Skeletal muscle tissue (tissue), 3 donors: ENCODE measurements at regions not wholly inside any gene's neighbourhood (a gene's known extent, or its start where the extent isn't known, plus 50 kb on each side); places are given as distances from the start of the nearest gene placed in this dataset.

Experiments used
- H3K27ac ChIP-seq: one replicate; pipeline ENCODE4 v1.7.0; 2013; ENCODE audit warnings: mild to moderate bottlenecking, low read depth, low read length, inconsistent platforms
- H3K27me3 ChIP-seq, 3 donors: one replicate each; pipeline ENCODE4 v1.7.0; 2013; ENCODE audit warnings: low read length in 3 of 3; ENCODE audit not compliant: control insufficient read depth in 3 of 3, insufficient read depth in 3 of 3
- H3K36me3 ChIP-seq, 3 donors: one replicate each; pipeline ENCODE4 v1.7.0; 2013; ENCODE audit warnings: low read length in 3 of 3; ENCODE audit not compliant: control insufficient read depth in 3 of 3, insufficient read depth in 3 of 3
- H3K4me1 ChIP-seq, 3 donors: one replicate each; pipeline ENCODE4 v1.7.0; 2013; ENCODE audit warnings: low read length in 3 of 3, mild to moderate bottlenecking in 3 of 3; ENCODE audit not compliant: control insufficient read depth in 3 of 3, insufficient read depth in 3 of 3
- H3K4me3 ChIP-seq, 3 donors: one replicate each; pipeline ENCODE4 v1.7.0; 2013; ENCODE audit warnings: low read length in 3 of 3
- H3K9ac ChIP-seq, 3 donors: one replicate each; pipeline ENCODE4 v1.7.0; 2013; ENCODE audit warnings: low read length in 3 of 3, mild to moderate bottlenecking in 3 of 3, moderate library complexity in 2 of 3, low read depth in 1 of 3
- H3K9me3 ChIP-seq, 3 donors: one replicate each; pipeline ENCODE4 v1.7.0; 2013; ENCODE audit warnings: low read length in 3 of 3; ENCODE audit not compliant: control insufficient read depth in 3 of 3
- donor health status: Osteomylitis.

DNA sequence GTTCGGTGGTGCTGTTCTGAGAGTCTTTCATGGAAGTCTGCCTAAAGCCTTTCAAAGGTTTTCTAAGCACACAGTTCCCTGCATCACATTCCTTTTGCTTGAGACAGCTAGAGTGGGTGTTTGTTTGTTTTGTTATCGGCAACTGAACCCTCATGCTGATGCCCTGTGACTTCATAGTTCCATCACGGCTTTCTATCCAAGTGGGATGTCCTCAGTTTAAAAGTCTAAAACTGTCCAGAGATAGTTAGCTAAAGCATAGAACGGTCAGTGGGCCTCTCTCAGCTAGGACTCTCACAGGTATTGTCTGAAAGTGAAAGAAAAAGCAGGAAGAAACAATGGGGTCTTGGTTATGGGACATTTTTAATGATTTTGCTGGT, 337.3 kb downstream of the OSR1 start:
- no peak overlapping the region for H3K9ac ChIP-seq
- no peaks in the 10 kb centered on the region for H3K27me3 ChIP-seq
- no peak overlapping the region for H3K27ac ChIP-seq
- H3K9me3 ChIP-seq = no peaks in the 10 kb centered on the region
- H3K4me1 ChIP-seq = no peaks in the 10 kb centered on the region
- no peak overlapping the region for H3K4me3 ChIP-seq
- no peaks in the 10 kb centered on the region for H3K36me3 ChIP-seq

DNA sequence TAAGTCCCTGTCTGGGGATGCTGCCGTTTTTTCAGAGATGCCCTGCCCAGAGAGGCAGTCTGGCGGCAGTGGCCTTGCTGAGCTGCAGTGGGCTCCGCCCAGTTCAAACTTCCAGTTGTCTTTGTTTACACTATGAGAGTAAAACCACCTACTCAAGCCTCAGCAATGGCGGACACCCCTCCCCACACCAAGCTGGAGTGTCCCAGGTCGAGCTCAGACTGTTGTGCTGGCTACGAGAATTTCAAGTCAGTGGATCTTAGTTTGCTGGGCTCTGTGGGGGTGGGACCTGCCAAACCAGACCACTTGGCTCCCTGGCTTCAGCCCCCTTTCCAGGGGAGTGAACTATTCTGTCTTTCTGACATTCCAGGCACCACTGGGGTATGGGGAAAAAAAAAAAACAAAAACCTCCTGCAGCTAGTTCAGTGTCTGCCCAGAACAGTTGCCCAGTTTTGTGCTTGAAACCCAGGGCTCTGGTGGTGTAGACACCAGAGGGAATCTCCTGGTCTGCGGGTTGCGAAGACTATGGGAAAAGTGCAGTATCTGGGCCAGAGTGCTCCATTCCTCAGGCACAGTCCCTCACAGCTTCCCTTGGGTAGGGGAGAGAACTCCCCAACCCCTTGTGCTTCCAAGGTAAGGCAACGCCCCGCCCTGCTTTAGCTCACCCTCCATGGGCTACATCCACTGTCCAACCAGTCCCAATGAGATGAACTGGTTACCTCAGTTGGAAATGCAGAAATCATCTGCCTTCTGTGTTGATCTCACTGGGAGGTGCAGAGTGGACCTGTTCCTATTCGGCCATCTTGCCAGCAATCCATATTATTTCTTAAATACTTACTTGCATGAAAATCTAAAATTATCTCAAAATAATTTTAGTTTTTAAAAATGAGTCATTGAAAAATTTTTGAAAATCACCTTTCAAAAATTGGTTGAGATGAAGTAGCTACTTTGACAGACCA, 338.0 kb downstream of the OSR1 start:
- Histone ChIP-seq H3K9me3 (no peaks in the 10 kb centered on the region), H3K9ac (no peak overlapping the region), H3K4me1 (no peaks in the 10 kb centered on the region), H3K27me3 (no peaks in the 10 kb centered on the region), H3K27ac (no peak overlapping the region), H3K4me3 (no peak overlapping the region), H3K36me3 (no peaks in the 10 kb centered on the region)

- Histone ChIP-seq H3K36me3 (no peaks in the 10 kb centered on the region), H3K27ac (no peak overlapping the region), H3K9ac (no peak overlapping the region), H3K27me3 (no peaks in the 10 kb centered on the region), H3K4me3 (no peak overlapping the region), H3K4me1 (no peaks in the 10 kb centered on the region), H3K9me3 (no peaks in the 10 kb centered on the region)
Observed at GRCh38 chr2:19009510-19009909, 348.9 kb downstream of the OSR1 start.

DNA sequence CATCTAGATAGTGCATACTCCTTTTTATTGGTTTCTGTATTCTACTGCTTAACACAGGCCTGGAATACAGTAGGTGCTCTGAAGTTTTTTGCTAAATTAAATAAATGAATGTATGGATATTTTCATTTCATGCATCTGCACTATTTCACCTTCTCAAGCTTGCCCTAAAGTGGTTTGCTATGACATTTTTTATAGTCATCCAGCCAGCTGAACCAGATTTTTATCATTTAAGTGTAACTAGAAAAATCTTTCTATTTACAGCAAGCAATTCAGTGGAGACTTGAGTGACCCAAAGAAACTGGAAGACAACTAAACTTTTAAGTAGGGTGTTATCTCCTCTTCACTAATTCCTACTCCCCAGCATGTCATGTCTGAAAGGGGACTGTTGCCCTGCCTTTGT, 354.9 kb downstream of the OSR1 start:
- H3K27me3 ChIP-seq = no peaks in the 10 kb centered on the region
- no peak overlapping the region for H3K4me3 ChIP-seq
- no peak overlapping the region for H3K27ac ChIP-seq
- H3K36me3 ChIP-seq = no peaks in the 10 kb centered on the region
- H3K9me3 ChIP-seq = no peaks in the 10 kb centered on the region
- H3K9ac ChIP-seq = no peak overlapping the region
- no peaks in the 10 kb centered on the region for H3K4me1 ChIP-seq

GRCh38 chr2:19000776-19001175, 357.6 kb downstream of the OSR1 start:
- Histone ChIP-seq H3K9ac (no peak overlapping the region), H3K27ac (no peak overlapping the region), H3K4me3 (no peak overlapping the region), H3K36me3 (no peaks in the 10 kb centered on the region), H3K9me3 (no peaks in the 10 kb centered on the region), H3K4me1 (no peaks in the 10 kb centered on the region), H3K27me3 (no peaks in the 10 kb centered on the region)

DNA sequence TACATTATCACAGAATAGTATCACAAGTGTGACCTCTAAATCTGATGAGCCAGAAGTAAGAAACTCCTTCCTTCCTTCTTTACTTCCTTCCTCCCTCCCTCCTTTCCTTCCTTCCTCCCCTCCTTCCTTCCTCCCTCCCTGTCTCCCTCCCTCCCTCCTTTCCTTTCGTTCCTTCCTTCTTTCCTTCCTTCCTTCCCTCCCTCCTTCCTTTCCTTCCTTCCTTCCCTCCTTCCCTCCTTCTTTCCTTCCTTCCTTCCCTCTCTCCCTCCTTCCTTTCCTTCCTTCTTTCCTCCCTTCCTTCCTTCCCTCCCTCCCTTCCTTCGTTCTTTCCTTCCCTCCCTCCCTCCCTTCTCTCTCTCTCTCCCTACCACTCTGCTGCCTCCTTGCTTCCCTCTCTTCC, 359.2 kb downstream of the OSR1 start:
- H3K27me3 ChIP-seq = no peaks in the 10 kb centered on the region
- no peak overlapping the region for H3K9ac ChIP-seq
- no peak overlapping the region for H3K27ac ChIP-seq
- H3K4me1 ChIP-seq = no peaks in the 10 kb centered on the region
- no peaks in the 10 kb centered on the region for H3K9me3 ChIP-seq
- no peaks in the 10 kb centered on the region for H3K36me3 ChIP-seq
- H3K4me3 ChIP-seq = no peak overlapping the region

GRCh38 chr2:18998491-18998890, 359.9 kb downstream of the OSR1 start:
- Histone ChIP-seq H3K4me1 (no peaks in the 10 kb centered on the region), H3K36me3 (no peaks in the 10 kb centered on the region), H3K9me3 (no peaks in the 10 kb centered on the region)

DNA sequence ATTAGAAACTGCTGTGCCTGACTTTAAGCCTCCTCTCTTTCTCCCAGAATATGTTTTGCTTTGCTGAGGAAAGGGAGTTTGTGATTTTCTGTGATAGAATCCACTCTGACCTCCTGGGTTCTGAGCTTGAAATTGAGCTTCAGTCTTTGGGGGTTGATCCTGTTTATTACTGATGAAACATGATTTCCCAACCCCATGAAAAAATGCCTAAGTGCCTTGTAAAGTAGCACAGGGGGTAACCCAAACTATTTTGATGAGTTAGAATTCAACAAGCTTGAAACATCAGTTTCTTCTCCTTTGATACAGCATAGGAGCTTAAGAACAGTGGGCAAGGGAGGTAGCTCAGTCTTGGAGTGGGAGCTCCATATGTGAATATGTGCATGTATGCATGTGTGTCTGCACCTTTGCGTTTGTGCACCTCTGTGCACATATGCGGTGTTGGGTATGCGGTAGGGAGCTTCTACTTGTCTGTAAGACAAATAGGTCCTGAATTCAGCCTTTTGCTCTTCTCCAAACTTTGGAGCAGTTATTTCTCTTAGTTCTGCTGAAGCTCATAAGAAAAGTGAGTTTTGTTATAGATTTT, 364.6 kb downstream of the OSR1 start:
- Histone ChIP-seq H3K27me3 (no peaks in the 10 kb centered on the region), H3K36me3 (no peaks in the 10 kb centered on the region), H3K4me3 (no peak overlapping the region), H3K4me1 (peaks cover 0 to 5% (median 4%) of the 10 kb centered on the region in 3 donors), H3K9me3 (no peaks in the 10 kb centered on the region), H3K9ac (no peak overlapping the region), H3K27ac (no peak overlapping the region)

More at GRCh38 chr2:18998491-18998890, 359.9 kb downstream of the OSR1 start:
- Histone ChIP-seq H3K27me3 (no peaks in the 10 kb centered on the region), H3K9ac (no peak overlapping the region), H3K4me3 (no peak overlapping the region), H3K27ac (no peak overlapping the region)

- Histone ChIP-seq H3K4me1 (peaks cover 0 to 5% (median 4%) of the 10 kb centered on the region in 3 donors), H3K27ac (no peak overlapping the region), H3K9me3 (no peaks in the 10 kb centered on the region), H3K9ac (no peak overlapping the region), H3K4me3 (no peak overlapping the region), H3K27me3 (no peaks in the 10 kb centered on the region), H3K36me3 (no peaks in the 10 kb centered on the region)
Observed at GRCh38 chr2:18991177-18992168, 366.9 kb downstream of the OSR1 start.
